HG02970 (cell line): ENCODE measurements at regions not wholly inside any gene's neighbourhood (a gene's known extent, or its start where the extent isn't known, plus 50 kb on each side); places are given as distances from the start of the nearest gene placed in this dataset.

ENCODE experiments used
- ATAC-seq: cut with Tn5 transposase; IDR thresholded peaks from one replicate; pipeline ENCODE4 v1.9.1; 2021; ENCODE audit warnings: mild to moderate bottlenecking, moderate library complexity, moderate number of reproducible peaks; ENCODE audit not compliant: unreplicated experiment, low FRiP score

- ATAC-seq: no peak
Observed at GRCh38 chr5:13569090-13569715, 375.3 kb downstream of the DNAH5 start.

- ATAC-seq: no peak
Observed at GRCh38 chr5:13567819-13568218, 376.7 kb downstream of the DNAH5 start.

DNA sequence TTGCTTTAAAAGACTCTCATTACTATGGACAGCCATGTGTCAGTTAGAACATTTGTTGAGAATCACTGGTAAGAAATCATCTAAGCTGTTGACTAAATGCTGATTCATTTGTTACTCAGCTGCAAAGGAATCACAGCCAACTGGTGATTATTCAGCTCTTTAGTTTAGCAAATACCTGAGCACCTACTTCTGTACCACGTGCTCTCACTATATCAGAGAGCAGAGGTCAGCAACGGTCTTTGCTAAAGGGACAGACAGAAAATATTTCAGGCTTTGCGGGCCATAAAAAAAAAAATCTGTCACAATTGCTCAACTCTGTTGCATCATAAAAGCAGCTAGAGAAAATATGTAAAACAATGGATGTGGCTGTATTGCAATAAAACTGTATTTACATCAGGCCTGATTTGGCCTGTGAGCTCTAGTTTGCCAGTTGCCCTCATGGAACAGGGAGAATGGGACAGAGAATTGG is 377.6 kb downstream of the DNAH5 start:
- ATAC-seq: no peak

- ATAC-seq: no peak
Observed at GRCh38 chr5:13558408-13558807, 386.1 kb downstream of the DNAH5 start.

DNA sequence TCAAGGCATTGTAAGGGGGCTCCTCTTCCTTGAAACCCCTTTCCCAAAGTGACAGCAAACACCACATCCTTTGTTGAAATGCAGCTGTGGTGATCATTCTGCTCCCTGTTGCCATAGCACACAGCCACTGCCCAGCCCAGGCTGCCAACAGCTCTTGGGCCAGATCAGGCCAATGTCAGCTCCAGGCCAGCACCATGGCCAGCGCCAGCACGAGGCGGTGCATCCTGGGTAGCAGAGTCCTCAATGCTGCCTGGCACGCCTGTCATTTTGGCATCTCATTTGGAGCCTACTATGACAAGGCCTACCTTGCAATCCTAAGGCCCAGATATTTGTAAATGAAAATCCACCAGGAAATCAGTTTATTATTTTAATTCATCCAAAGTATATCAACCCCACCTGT is 390.6 kb downstream of the DNAH5 start:
- no peak for ATAC-seq

GRCh38 chr5:13552361-13552760 is 392.1 kb downstream of the DNAH5 start:
- no peak for ATAC-seq

DNA sequence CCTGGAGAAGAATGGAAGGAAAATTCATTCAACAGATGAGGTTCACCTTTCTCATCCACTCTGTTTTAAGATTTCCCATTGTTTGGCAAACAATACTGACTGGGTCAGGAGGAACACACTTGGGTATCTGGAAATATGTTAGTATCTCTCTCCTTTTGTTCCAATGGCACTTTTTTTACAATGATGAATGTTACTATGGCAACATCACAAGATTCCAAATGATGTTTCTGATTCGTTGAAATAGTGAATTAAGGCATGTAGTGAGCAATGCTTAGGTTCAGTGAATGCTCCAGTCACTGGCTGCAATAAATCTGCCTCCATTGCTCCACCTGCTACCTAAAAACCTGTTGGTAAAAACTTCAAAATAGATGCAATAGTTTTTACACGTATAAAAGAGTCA is 392.8 kb downstream of the DNAH5 start:
- no peak for ATAC-seq

DNA sequence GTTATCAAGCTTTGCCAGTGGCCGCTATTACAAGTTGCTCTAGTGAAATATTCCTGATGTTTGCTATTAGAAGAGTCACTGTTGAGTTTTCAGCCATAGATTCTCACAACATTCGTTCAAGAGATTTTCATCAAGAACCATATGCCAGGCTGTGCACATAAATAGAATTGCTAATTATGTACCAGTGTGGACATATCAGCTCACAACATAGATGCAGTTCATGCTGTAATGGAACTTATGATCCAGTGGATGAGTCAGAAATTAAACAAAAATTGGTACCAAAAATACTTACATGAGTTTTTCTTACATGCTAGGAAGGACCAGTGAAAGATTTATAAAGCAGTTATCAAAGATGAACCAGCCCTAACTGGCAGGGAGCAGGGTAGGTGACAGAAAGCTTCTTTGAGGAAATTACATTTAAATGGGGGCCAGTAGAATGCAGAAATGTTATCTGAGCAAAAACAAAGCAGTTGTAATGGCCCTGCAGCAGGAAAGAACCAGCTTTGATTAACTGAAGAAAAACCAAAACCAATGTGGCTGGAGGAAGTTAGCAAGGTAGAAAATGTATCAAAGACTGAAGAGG is 404.2 kb downstream of the DNAH5 start:
- ATAC-seq: no peak

GRCh38 chr5:13536933-13537332 is 407.6 kb downstream of the DNAH5 start:
- ATAC-seq: no peak

GRCh38 chr5:13533833-13534232 is 410.7 kb downstream of the DNAH5 start:
- ATAC-seq: no peak

DNA sequence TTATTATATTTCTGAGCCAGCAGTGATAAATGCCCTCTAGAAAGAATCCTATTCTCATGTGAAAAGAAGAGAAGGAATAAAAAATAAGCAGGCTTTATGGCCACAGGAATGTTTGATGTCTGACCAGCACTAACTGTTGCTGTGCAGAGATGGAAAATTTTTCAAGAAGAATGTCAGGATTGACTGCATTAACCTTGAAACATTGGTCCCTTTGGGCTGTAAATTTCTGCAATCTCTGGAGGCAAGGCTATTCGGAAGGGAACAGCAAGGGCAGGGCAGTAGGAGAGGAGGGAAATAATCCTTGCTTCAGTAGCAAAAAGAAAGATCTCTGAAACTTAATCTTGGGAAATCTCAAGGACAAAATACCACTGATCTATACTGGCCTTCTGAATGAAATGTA is 415.2 kb downstream of the DNAH5 start:
- no peak for ATAC-seq

DNA sequence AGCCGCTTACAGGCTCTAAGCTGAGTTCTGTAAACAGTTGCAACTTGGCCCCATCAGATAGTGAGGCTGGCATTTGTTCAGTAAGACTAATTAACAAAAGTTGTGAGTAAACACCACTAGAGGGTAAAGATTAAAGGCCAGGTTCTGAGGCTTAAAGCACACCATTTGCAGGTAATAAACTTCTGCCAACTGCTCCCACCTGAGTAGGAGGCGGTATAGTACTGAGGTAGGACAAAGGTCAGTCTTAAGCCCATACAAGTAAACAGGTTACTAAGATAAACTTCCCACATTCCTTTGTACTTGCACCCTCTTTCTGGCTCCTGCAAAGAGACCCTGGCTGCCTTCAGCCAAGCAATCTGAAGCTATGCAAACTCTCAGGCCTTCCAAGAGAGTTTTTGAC is 419.6 kb downstream of the DNAH5 start:
- no peak for ATAC-seq

DNA sequence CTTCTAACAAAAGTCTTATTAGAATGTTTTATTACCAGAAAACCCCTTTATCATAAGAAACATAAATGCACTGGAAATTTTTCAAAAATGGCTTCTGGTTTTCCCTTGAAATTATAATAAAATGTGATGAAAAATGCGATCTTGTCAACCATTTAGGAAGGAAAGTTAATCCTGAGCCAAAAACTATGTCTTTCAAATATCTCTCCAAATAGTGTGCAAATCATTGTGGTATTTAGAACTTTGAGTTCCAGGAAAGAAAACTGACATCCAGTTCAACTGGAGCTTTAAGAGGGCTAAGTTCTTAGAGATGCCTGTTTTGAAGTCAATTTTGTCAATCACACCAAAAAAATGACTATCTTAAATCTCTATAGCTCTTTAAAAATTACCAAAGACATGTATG is 425.4 kb downstream of the DNAH5 start:
- no peak for ATAC-seq

DNA sequence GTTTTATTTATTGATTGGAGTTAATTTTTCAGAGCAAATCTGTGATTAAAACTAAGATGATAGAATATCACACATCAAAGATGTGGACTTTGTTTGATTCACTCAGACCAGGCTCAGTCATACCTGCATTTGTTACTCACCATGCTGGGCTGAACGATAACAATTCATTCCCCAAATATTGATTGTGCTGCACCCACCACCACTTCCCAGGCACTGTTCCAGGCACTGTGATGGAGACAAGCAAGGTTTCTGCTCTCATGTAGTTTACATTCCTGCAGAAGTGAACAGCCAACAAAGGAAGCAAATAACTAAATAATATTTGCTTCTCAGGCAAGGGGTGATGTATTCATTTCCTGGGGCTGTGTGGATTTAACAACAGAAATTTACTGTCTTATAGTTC is 428.3 kb downstream of the DNAH5 start:
- no peak for ATAC-seq

DNA sequence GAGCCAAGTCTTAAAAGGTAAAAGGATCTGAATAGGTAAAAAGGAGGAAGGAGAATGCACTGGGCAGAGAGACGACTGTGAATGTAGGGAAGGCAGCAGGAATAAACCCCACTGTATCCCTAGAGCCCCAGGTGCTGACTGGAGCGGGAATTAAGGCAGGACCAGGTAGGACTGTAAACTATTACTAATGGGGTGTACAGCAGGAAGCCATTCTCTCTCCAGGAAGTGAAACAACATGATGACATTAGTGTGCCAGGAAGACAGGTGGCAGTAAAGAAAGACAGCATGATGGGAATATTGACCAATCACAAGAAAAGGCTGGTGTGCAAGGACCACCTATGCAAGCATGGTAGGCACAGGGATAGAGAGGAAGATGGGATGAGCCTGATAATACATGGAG is 433.0 kb downstream of the DNAH5 start:
- no peak for ATAC-seq

GRCh38 chr5:13510616-13511015 is 433.9 kb downstream of the DNAH5 start:
- no peak for ATAC-seq

GRCh38 chr5:13508559-13508958 is 435.9 kb downstream of the DNAH5 start:
- no peak for ATAC-seq

DNA sequence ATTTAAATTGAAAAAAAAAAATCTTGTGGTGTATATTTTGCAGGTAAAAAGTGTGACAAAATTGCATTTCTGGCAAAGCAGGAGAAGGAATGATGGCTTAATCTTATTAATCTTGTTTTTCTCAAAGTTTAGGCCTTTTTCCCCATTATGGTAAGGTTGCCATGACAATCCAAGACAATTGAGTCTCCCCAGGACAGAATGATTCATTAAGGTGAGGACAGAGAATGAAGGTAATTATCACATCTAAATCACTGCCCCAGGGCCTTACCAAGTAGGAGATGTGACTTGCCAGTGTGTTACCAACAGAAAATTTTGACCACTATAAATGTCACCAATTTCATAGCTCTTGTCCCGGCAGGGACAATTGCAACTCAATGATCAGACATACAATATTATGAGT is 439.2 kb downstream of the DNAH5 start:
- ATAC-seq: no peak

- no peak for ATAC-seq
Observed at GRCh38 chr5:13503017-13503416, 441.5 kb downstream of the DNAH5 start.

DNA sequence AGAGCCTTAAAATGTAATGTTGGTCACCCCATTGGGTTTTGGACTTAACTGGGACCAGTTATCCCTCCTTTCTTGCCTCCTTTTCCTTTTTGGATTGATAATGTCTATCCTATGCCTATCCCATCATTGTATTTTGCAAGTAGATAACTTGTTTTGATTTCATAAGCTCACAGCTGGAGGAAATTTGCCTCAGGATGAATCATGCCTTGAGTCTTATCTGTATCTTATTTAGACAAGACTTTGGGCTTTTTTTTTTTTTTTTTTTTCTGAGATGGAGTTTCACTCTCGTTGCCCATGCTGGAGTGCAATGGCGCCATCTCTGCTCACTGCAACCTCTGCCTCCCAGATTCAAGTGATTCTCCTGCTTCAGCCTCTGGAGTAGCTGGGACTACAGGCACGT is 443.3 kb downstream of the DNAH5 start:
- ATAC-seq: no peak

- ATAC-seq: no peak
Observed at GRCh38 chr5:13498279-13498678, 446.2 kb downstream of the DNAH5 start.

- no peak for ATAC-seq
Observed at GRCh38 chr5:13488254-13488931, 456.1 kb downstream of the DNAH5 start.
